ENCODE measurements at regions not wholly inside any gene's neighbourhood (a gene's known extent, or its start where the extent isn't known, plus 50 kb on each side); places are given as distances from the start of the nearest gene placed in this dataset.

DNA sequence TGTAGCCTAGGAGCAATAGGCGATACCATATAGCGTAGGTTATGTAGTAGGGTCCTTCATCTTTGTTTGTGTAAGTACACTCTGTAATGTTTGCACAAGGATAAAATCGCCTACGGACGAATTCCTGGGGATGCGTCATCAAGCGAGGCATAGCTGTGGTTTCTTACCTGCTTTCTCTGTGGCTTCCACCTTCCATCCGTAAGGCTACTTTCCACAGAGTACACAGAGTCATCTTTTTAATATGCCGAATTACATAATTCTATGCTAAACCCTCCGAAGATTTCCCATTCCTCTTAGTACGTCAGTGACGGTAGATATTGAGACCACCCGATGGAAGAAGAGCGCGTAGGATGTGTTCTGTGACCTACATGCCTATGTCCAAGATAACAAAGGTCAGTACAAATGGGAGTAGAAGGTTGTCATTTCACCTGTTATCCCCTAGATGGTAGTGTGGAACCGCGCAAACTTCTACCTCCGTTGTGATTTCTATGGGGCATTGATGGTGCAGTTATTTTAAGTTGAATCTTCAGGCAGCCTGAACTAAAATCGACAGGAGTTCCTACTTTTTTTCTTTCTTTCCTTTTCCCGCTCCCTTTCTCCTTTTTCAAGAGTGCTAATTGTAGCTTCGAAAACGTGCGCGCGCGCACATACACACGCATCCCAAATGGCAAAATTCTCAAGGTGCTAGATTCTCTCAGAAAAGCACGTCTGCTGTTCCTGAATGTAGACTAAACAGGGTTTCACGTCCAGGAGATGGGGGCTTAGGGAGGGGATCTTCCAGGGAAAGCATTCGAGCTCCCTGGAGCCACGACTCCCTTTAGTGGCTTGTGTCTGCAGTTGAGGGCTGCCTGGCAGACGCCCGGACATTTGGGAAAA is 111.7 kb upstream of the MBL2 start:
- TF ChIP-seq, protein P1, sequence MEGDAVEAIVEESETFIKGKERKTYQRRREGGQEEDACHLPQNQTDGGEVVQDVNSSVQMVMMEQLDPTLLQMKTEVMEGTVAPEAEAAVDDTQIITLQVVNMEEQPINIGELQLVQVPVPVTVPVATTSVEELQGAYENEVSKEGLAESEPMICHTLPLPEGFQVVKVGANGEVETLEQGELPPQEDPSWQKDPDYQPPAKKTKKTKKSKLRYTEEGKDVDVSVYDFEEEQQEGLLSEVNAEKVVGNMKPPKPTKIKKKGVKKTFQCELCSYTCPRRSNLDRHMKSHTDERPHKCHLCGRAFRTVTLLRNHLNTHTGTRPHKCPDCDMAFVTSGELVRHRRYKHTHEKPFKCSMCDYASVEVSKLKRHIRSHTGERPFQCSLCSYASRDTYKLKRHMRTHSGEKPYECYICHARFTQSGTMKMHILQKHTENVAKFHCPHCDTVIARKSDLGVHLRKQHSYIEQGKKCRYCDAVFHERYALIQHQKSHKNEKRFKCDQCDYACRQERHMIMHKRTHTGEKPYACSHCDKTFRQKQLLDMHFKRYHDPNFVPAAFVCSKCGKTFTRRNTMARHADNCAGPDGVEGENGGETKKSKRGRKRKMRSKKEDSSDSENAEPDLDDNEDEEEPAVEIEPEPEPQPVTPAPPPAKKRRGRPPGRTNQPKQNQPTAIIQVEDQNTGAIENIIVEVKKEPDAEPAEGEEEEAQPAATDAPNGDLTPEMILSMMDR (IDR thresholded peaks at IDR 0.05) = peak in 5 of 6 experiments; percentile 36 to 76 (median 65)
- TF ChIP-seq POLR2A (IDR thresholded peaks at IDR 0.05) = no peak
